Uterus (tissue), 3 donors: ENCODE measurements at regions not wholly inside any gene's neighbourhood (a gene's known extent, or its start where the extent isn't known, plus 50 kb on each side); places are given as distances from the start of the nearest gene placed in this dataset.

Source experiments
- DNase-seq, 2 donors: peaks; one replicate each; pipeline ENCODE4 v3.0.0-alpha.2; 2019 to 2020
- H3K27ac ChIP-seq, 2 donors: fragments of 200-600 bp; sonication (generic); 1 replicate in 1 of 2; 2 replicates in 1 of 2; pipeline ENCODE4 v1.5.1; 2016 to 2018
- H3K27me3 ChIP-seq, 2 donors: fragments of 200-600 bp; sonication (generic); one replicate each; pipeline ENCODE4 v1.5.1; 2018 to 2019; ENCODE audit warnings: control low read depth in 1 of 2
- H3K36me3 ChIP-seq, 2 donors: fragments of 200-600 bp; sonication (generic); one replicate each; pipeline ENCODE4 v1.5.1; 2019; ENCODE audit warnings: control low read depth in 1 of 2
- H3K4me1 ChIP-seq, 2 donors: fragments of 200-600 bp; sonication (generic); one replicate each; pipeline ENCODE4 v1.5.1; 2018 to 2019; ENCODE audit warnings: control low read depth in 1 of 2
- H3K4me3 ChIP-seq, 2 donors: fragments of 200-600 bp; sonication (generic); 1 replicate in 1 of 2; 2 replicates in 1 of 2; pipeline ENCODE4 v1.5.1; 2018 to 2019; ENCODE audit warnings: mild to moderate bottlenecking in 1 of 2
- H3K9me3 ChIP-seq, 2 donors: fragments of 200-600 bp; sonication (generic); one replicate each; pipeline ENCODE4 v1.5.1; 2019; ENCODE audit warnings: control low read depth in 1 of 2
- CTCF ChIP-seq, 4 experiments: fragments of 200-600 bp in 2 of 4; fragments of 450-650 bp in 2 of 4; sonication (generic) in 2 of 4; IDR thresholded peaks; one replicate each; pipeline ENCODE4 v1.5.1; 2016 to 2019; ENCODE audit warnings: antibody characterized with exemption in 4 of 4, mild to moderate bottlenecking in 2 of 4, moderate library complexity in 1 of 4
- POLR2A ChIP-seq, 2 donors: fragments of 450-650 bp; IDR thresholded peaks; one replicate each; pipeline ENCODE4 v1.6.1; 2016; ENCODE audit warnings: antibody characterized with exemption in 2 of 2, mild to moderate bottlenecking in 1 of 2, moderate library complexity in 1 of 2
- intact Hi-C: fragments of 100-400 bp; cut with DNase I; formaldehyde crosslinking; loops from one replicate; pipeline ENCODE4 v1.15.1; 2023; ENCODE audit warnings: low total_unique reads
- donor health status: DM: yes; HTN: yes; CAD: no.

DNA sequence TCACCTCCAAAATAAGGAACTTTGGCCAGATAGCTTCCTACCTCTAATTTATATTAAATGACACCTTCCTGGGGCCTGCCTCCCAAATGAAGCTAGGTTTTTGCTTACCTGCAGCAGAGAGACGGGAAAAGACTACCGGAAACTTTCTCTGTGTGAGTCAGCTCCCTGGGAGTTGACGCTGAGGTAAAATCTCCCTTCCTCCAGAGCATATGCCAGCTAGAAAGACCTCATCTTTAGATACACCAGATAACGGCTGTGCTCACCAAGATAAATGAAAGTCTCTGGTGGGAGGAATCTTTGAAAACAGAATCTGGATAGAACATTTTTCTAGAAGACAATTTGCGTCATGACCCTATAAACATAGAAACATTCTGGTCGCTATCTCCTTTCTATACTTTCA, 99.7 kb upstream of the RFX8 start:
- H3K9me3 ChIP-seq, result no peaks in the 10 kb centered on the region
- H3K27me3 ChIP-seq, result no peaks in the 10 kb centered on the region
- no peaks in the 10 kb centered on the region for H3K36me3 ChIP-seq
- H3K4me1 ChIP-seq, result no peaks in the 10 kb centered on the region
- no peak overlapping the region for H3K27ac ChIP-seq
- DNase-seq, result no peak
- intact Hi-C loops, result no loop called here
- no peak overlapping the region for H3K4me3 ChIP-seq
- no peak for TF ChIP-seq POLR2A (IDR thresholded peaks at IDR 0.05)
- no peak for TF ChIP-seq CTCF (IDR thresholded peaks at IDR 0.05)

DNA sequence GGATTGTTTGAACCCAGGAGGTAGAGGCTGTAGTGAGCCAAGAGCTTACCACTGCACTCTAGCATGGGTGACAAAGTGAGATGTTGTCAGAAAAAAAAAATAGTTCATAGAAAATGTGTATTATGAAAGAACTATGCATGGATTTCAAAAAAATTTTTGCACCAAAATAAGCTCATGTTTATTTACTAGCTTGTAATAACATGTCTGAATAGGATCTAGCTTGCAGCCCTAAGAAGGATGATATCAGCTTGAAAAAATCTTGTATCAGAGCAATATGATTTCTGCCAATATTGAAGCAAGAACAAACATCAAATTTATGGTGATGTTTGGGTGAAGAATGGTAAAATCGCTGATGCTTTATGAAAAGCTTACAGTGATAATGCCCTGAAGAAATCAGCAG, 97.0 kb upstream of the RFX8 start:
- no peak for TF ChIP-seq POLR2A (IDR thresholded peaks at IDR 0.05)
- TF ChIP-seq CTCF (IDR thresholded peaks at IDR 0.05), result no peak
- Histone ChIP-seq H3K27me3 (no peaks in the 10 kb centered on the region), H3K27ac (no peak overlapping the region), H3K36me3 (no peaks in the 10 kb centered on the region), H3K9me3 (no peaks in the 10 kb centered on the region), H3K4me1 (no peaks in the 10 kb centered on the region), H3K4me3 (no peak overlapping the region)
- no peak for DNase-seq
- intact Hi-C loops, result no loop called here

GRCh38 chr2:101569886-101570520, 95.1 kb upstream of the RFX8 start:
- Histone ChIP-seq H3K27ac (no peak overlapping the region), H3K9me3 (no peaks in the 10 kb centered on the region), H3K4me1 (no peaks in the 10 kb centered on the region), H3K4me3 (no peak overlapping the region), H3K36me3 (no peaks in the 10 kb centered on the region), H3K27me3 (no peaks in the 10 kb centered on the region)
- intact Hi-C loops, result no loop called here
- no peak for TF ChIP-seq POLR2A (IDR thresholded peaks at IDR 0.05)
- no peak for TF ChIP-seq CTCF (IDR thresholded peaks at IDR 0.05)
- no peak for DNase-seq

DNA sequence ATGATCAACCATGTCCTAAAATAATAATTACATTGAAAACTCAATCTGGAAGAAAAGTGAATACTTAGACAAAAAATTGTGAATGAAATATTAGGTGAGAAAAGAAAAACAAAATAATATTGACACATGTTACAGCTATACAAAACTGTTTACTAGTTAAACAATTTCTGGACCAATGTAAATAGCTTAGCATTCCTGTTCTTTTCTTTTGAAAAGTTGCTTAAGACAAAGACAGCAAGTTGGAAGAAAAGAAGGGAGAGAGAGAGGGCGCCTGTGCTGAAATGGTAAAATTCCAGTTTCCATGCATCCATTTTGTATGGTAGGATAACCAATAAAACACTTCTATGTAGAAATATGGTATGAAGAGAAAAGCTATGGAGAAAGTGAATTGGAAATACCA, 94.1 kb upstream of the RFX8 start:
- Histone ChIP-seq H3K4me1 (no peaks in the 10 kb centered on the region), H3K27me3 (no peaks in the 10 kb centered on the region), H3K36me3 (no peaks in the 10 kb centered on the region), H3K27ac (no peak overlapping the region), H3K9me3 (no peaks in the 10 kb centered on the region), H3K4me3 (no peak overlapping the region)
- TF ChIP-seq CTCF (IDR thresholded peaks at IDR 0.05) (no peak), POLR2A (IDR thresholded peaks at IDR 0.05) (no peak)
- no peak for DNase-seq
- intact Hi-C loops, result no loop called here

DNA sequence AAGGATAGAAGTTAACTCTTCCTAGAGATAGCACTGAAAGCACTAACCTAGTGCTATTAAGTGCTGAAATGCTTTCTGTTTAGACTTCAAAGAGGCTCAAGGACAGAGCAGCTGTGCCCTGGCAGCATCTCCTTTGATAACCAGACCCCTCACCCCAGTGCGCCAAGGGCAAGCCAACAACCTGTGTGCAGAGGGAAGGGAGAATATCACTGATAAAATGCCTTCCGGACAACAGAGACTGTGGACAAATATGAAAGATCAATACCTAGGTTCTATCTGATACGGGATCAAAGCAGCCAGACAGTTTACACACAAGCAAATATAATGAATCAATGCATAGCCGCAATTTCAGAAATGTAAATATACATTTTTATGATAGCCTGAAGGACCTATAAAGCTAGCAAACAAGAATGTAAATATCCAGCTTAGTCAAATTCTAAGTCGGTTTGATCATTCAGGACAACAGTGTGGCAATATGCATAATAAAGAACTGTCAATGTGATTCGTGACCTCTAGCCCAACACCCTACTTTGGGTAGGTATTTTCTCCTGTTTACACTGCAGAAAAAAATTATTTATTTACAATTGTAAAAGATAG, 91.8 kb upstream of the RFX8 start:
- H3K27me3 ChIP-seq, result no peaks in the 10 kb centered on the region
- TF ChIP-seq POLR2A (IDR thresholded peaks at IDR 0.05) (no peak), CTCF (IDR thresholded peaks at IDR 0.05) (no peak)
- no peaks in the 10 kb centered on the region for H3K9me3 ChIP-seq
- no peaks in the 10 kb centered on the region for H3K36me3 ChIP-seq
- intact Hi-C loops, result no loop called here
- H3K27ac ChIP-seq, result no peak overlapping the region
- no peak overlapping the region for H3K4me3 ChIP-seq
- DNase-seq, result no peak
- H3K4me1 ChIP-seq, result no peaks in the 10 kb centered on the region
